Mesodermal cell (in vitro differentiated cells): ENCODE measurements at regions not wholly inside any gene's neighbourhood (a gene's known extent, or its start where the extent isn't known, plus 50 kb on each side); places are given as distances from the start of the nearest gene placed in this dataset.
"Not testable (repeated sequence)": the region's sequence is repeated elsewhere in the genome, so short reads cannot be mapped to it uniquely, and the experiment has no call there.

ENCODE experiments used
- H3K27ac ChIP-seq: 2 replicates; pipeline ENCODE4 v1.7.0; 2013; ENCODE audit warnings: mild to moderate bottlenecking, low read depth, low read length, moderate library complexity; ENCODE audit not compliant: severe bottlenecking
- H3K36me3 ChIP-seq: 2 replicates; pipeline ENCODE4 v1.7.1; 2013; ENCODE audit warnings: mild to moderate bottlenecking, low read length, moderate library complexity; ENCODE audit not compliant: control insufficient read depth, insufficient read depth
- H3K4me1 ChIP-seq: one replicate; pipeline ENCODE4 v1.7.1; 2013; ENCODE audit warnings: mild to moderate bottlenecking, low read length; ENCODE audit not compliant: insufficient read depth, control insufficient read depth, poor library complexity, severe bottlenecking
- H3K4me3 ChIP-seq: 2 replicates; pipeline ENCODE4 v1.7.0; 2013; ENCODE audit warnings: low read length, control low read depth, mild to moderate bottlenecking; ENCODE audit not compliant: insufficient read depth, poor library complexity, severe bottlenecking; ENCODE audit errors: extremely low read depth
- H3K9me3 ChIP-seq: 2 replicates; pipeline ENCODE4 v1.7.1; 2013; ENCODE audit warnings: mild to moderate bottlenecking, low read length, moderate library complexity; ENCODE audit not compliant: control insufficient read depth
- WGBS, 2 experiments: methylation state at CpG; one replicate each; pipeline ENCODE4 v1.1.5; 2013; ENCODE audit warnings: missing lambda C conversion rate in 2 of 2; ENCODE audit not compliant: insufficient coverage in 2 of 2; 5-methylcytosine and 5-hydroxymethylcytosine counted together

GRCh38 chr1:161454865-161455707, 50.2 kb upstream of the FCGR2A start:
- H3K4me1 ChIP-seq = not testable (repeated sequence)
- WGBS, 2 experiments = no CpG with 5 or more reads among the region's 107 CpGs

GRCh38 chr1:161453950-161454864, 51.0 kb upstream of the FCGR2A start:
- 60 to 62% methylated on average over 6 to 7 of the region's 67 CpGs for WGBS, 2 experiments
- not testable (repeated sequence) for H3K27ac ChIP-seq, H3K9me3 ChIP-seq, H3K4me1 ChIP-seq, H3K4me3 ChIP-seq, H3K36me3 ChIP-seq

More at GRCh38 chr1:161454865-161455707, 50.2 kb upstream of the FCGR2A start:
- not testable (repeated sequence) for H3K9me3 ChIP-seq, H3K36me3 ChIP-seq, H3K4me3 ChIP-seq, H3K27ac ChIP-seq

- not testable (repeated sequence) for H3K4me1 ChIP-seq, H3K4me3 ChIP-seq, H3K36me3 ChIP-seq, H3K27ac ChIP-seq, H3K9me3 ChIP-seq
- WGBS, 2 experiments = no CpG with 5 or more reads among the region's 29 CpGs
Measured at GRCh38 chr1:161451698-161452348, 53.4 kb upstream of the FCGR2A start.

GRCh38 chr1:161447760-161448332, 57.4 kb upstream of the FCGR2A start:
- not testable (repeated sequence) for H3K4me1 ChIP-seq, H3K4me3 ChIP-seq, H3K36me3 ChIP-seq, H3K27ac ChIP-seq, H3K9me3 ChIP-seq
- whole genome bisulfite sequencing, 2 experiments = no CpG with 5 or more reads among the region's 66 CpGs

GRCh38 chr1:161447040-161447759, 58.1 kb upstream of the FCGR2A start:
- no CpG with 5 or more reads among the region's 79 CpGs for WGBS, 2 experiments

GRCh38 chr1:161444725-161445124, 60.5 kb upstream of the FCGR2A start:
- not testable (repeated sequence) for H3K4me3 ChIP-seq, H3K36me3 ChIP-seq, H3K9me3 ChIP-seq, H3K27ac ChIP-seq, H3K4me1 ChIP-seq
- whole genome bisulfite sequencing, 2 experiments = 83 to 85% methylated on average over 8 to 9 of the region's 18 CpGs

More at GRCh38 chr1:161447040-161447759, 58.1 kb upstream of the FCGR2A start:
- not testable (repeated sequence) for H3K4me3 ChIP-seq, H3K4me1 ChIP-seq, H3K36me3 ChIP-seq, H3K27ac ChIP-seq, H3K9me3 ChIP-seq

GRCh38 chr1:161444255-161444654, 61.0 kb upstream of the FCGR2A start:
- H3K9me3 ChIP-seq, H3K27ac ChIP-seq, H3K4me1 ChIP-seq, H3K4me3 ChIP-seq, H3K36me3 ChIP-seq: not testable (repeated sequence)
- 51 to 65% methylated on average over 8 to 9 of the region's 14 CpGs for WGBS, 2 experiments

GRCh38 chr1:161440312-161440894, 64.9 kb upstream of the FCGR2A start:
- Histone ChIP-seq H3K9me3 (no peaks in the 10 kb centered on the region), H3K27ac (no peak overlapping the region), H3K4me3 (peak overlapping the region; percentile 52), H3K4me1 (no peaks in the 10 kb centered on the region), H3K36me3 (no peaks in the 10 kb centered on the region)
- WGBS, 2 experiments = 1% methylated on average over 20 to 49 of the region's 61 CpGs

- H3K36me3 ChIP-seq = no peaks in the 10 kb centered on the region
- 24 to 43% methylated on average over 26 to 36 of the region's 44 CpGs for WGBS, 2 experiments
- H3K9me3 ChIP-seq = no peaks in the 10 kb centered on the region
- H3K27ac ChIP-seq = no peak overlapping the region
- peak overlapping the region; percentile 52 for H3K4me3 ChIP-seq
- H3K4me1 ChIP-seq = no peaks in the 10 kb centered on the region
Measured at GRCh38 chr1:161439280-161440232, 65.7 kb upstream of the FCGR2A start.
